OCI-LY1 (cell line): ENCODE measurements at regions not wholly inside any gene's neighbourhood (a gene's known extent, or its start where the extent isn't known, plus 50 kb on each side); places are given as distances from the start of the nearest gene placed in this dataset.

ENCODE experiments used
- EZH2 ChIP-seq: fragments of 200-600 bp; sonication (generic), shearing (Covaris generic); IDR thresholded peaks from 2 replicates; pipeline ENCODE4 v1.8.0; 2017; ENCODE audit warnings: borderline replicate concordance, mixed run types, mild to moderate bottlenecking, antibody characterized with exemption, low read length, moderate library complexity, mixed read lengths
- TF ChIP-seq, protein P1 (sequence below): fragments of 200-600 bp; sonication (generic), shearing (Covaris generic); IDR thresholded peaks from 2 replicates; pipeline ENCODE4 v1.5.1; 2017; ENCODE audit warnings: mild to moderate bottlenecking, antibody characterized with exemption, low read length, moderate library complexity, mixed read lengths

DNA sequence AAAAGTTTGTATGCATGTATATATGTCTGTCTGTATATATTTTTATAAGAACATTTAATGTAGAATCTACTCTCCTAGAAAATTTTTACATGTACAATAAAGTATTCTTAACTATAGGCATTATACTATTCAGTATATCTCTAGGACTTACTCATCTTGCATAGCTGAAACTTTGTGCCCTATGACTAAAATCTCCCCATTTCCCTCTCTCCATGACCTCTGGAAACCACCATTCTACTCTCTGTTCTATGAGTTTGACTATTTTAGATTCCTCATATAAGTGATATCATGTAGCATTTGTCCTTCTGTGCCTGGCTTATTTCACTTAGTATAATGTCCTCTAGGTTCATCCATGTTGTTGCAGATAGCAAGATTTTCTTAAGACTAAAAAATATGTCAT lies 205.1 kb upstream of the SMLR1 start:
- no peak for TF ChIP-seq EZH2
- TF ChIP-seq, protein P1, sequence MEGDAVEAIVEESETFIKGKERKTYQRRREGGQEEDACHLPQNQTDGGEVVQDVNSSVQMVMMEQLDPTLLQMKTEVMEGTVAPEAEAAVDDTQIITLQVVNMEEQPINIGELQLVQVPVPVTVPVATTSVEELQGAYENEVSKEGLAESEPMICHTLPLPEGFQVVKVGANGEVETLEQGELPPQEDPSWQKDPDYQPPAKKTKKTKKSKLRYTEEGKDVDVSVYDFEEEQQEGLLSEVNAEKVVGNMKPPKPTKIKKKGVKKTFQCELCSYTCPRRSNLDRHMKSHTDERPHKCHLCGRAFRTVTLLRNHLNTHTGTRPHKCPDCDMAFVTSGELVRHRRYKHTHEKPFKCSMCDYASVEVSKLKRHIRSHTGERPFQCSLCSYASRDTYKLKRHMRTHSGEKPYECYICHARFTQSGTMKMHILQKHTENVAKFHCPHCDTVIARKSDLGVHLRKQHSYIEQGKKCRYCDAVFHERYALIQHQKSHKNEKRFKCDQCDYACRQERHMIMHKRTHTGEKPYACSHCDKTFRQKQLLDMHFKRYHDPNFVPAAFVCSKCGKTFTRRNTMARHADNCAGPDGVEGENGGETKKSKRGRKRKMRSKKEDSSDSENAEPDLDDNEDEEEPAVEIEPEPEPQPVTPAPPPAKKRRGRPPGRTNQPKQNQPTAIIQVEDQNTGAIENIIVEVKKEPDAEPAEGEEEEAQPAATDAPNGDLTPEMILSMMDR = no peak
